ENCODE measurements at regions not wholly inside any gene's neighbourhood (a gene's known extent, or its start where the extent isn't known, plus 50 kb on each side); places are given as distances from the start of the nearest gene placed in this dataset.

DNA sequence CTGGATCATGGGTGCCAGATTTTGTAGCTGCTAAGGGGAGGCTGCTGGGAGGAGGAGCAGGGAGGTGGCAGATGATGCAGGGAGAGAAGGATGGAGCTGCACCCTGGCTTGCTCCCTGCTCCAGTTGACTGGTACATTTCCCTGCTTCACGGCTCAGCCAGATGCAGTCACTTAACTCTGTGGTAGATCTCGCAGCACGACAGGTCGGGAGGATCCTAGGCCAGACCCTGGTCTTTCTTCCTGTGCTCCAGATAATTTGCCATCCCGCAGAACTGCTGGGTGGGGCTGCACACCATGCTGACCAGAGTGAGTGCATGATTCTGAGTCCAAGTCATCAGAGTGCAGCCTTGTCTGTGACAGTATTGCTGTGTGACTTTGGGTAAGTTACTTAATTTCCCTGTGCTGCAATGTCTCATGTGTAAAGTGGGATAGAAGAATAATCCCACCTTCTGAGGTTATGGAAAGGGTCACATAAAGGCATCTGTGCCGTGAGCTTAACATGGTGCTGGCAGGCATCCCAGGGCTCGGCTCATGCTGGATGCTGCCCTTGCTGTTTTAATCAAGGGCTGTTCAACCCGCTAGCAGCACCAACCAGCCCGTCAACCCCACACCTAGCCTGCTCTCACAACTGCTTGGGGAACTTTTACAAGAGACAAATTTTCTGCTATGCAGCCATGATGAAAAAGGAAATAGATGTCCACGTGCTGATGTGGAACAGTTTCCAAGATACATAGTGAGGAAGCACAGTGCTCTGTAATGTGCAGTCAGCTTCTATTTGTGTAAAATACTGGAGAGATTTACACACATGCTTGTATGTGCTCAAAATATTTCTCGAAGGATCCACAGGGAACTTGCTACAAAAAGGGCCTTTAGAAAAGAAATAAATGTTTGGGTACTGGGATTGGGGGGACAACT lies 257.9 kb downstream of the CDH26 start:
- DNase-seq (no peak), FAIRE-seq (no peak)
- Histone ChIP-seq H3K27ac (ENCODE audit: low read depth in 2 of 2, low read length in 2 of 2) (no peak overlapping the region), H3K4me3 (ENCODE audit: low read length in 3 of 3) (no peak overlapping the region), H3K36me3 (ENCODE audit: control insufficient read depth in 2 of 3, insufficient read depth in 3 of 3, low read length in 3 of 3) (no peaks in the 10 kb centered on the region), H3K27me3 (ENCODE audit: control insufficient read depth, insufficient read depth, low read length) (no peaks in the 10 kb centered on the region), H3K9ac (ENCODE audit: low read length in 3 of 3) (no peak overlapping the region), H3K9me3 (ENCODE audit: control insufficient read depth in 2 of 3, insufficient read depth in 1 of 3, low read length in 3 of 3) (no peaks in the 10 kb centered on the region), H3K4me1 (ENCODE audit: control insufficient read depth in 2 of 3, insufficient read depth in 2 of 3, low read depth in 1 of 3, low read length in 3 of 3) (no peaks in the 10 kb centered on the region)
- TF ChIP-seq, protein P1, sequence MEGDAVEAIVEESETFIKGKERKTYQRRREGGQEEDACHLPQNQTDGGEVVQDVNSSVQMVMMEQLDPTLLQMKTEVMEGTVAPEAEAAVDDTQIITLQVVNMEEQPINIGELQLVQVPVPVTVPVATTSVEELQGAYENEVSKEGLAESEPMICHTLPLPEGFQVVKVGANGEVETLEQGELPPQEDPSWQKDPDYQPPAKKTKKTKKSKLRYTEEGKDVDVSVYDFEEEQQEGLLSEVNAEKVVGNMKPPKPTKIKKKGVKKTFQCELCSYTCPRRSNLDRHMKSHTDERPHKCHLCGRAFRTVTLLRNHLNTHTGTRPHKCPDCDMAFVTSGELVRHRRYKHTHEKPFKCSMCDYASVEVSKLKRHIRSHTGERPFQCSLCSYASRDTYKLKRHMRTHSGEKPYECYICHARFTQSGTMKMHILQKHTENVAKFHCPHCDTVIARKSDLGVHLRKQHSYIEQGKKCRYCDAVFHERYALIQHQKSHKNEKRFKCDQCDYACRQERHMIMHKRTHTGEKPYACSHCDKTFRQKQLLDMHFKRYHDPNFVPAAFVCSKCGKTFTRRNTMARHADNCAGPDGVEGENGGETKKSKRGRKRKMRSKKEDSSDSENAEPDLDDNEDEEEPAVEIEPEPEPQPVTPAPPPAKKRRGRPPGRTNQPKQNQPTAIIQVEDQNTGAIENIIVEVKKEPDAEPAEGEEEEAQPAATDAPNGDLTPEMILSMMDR (IDR thresholded peaks at IDR 0.05; ENCODE audit: borderline replicate concordance, extremely low read depth, insufficient read depth): no peak
- intact Hi-C loops (cut with DNase I): no loop called here

DNA sequence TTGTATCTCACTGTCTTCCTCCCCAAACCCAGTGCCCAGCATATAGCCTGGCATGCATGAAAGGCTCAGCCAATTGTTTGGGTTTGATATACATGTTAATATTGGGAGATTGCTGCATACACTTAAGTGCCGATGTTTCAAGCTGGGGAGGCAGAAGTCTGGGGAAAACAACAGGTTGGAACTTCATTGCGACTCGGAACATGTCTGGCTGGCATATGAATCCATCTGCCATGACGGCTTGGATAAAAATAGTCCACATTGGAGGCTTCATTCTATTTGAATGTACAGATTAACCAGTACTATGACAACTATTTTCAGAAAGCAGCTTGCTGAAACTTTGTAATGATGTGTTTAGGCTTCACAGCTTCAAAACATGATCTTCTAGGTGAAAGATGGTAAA lies 261.0 kb downstream of the CDH26 start:
- Histone ChIP-seq H3K27me3 (ENCODE audit: control insufficient read depth, insufficient read depth, low read length) (no peaks in the 10 kb centered on the region), H3K4me1 (ENCODE audit: control insufficient read depth in 2 of 3, insufficient read depth in 2 of 3, low read depth in 1 of 3, low read length in 3 of 3) (no peaks in the 10 kb centered on the region), H3K4me3 (ENCODE audit: low read length in 3 of 3) (no peak overlapping the region), H3K9me3 (ENCODE audit: control insufficient read depth in 2 of 3, insufficient read depth in 1 of 3, low read length in 3 of 3) (no peaks in the 10 kb centered on the region), H3K36me3 (ENCODE audit: control insufficient read depth in 2 of 3, insufficient read depth in 3 of 3, low read length in 3 of 3) (no peaks in the 10 kb centered on the region), H3K27ac (ENCODE audit: low read depth in 2 of 2, low read length in 2 of 2) (no peak overlapping the region), H3K9ac (ENCODE audit: low read length in 3 of 3) (no peak overlapping the region)
- TF ChIP-seq, protein P1 (IDR thresholded peaks at IDR 0.05; ENCODE audit: borderline replicate concordance, extremely low read depth, insufficient read depth): no peak
- intact Hi-C loops (cut with DNase I): no loop called here
- DNase-seq (no peak), FAIRE-seq (no peak)

DNA sequence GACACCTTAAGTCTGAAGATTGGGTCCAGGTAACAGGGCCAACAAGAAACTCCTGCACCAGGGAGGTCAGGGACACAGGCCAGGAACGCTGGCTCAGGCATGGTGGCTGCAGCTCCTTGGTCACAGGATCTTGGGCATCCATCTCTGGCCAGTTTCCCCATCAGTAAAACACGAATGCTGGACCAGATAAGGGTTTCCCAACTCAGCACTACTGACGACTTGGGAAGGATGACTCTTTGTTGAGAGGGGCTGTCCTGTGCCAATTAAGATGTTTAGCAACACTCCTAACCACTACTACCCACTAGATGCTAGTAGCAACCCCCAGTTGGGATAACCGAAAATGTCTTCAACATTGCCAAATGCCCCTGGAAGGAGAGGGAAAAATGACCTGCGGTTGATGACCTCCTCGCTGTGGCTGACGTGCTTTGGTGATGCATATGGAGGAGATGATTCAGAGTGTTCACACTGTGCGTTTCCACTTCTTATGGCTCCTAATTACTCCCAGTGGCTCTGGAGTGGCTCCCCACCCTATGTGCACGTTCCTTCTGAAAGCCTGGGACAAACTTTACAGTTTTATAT lies 261.9 kb downstream of the CDH26 start:
- Histone ChIP-seq H3K9ac (ENCODE audit: low read length in 3 of 3) (no peak overlapping the region), H3K4me3 (ENCODE audit: low read length in 3 of 3) (no peak overlapping the region), H3K4me1 (ENCODE audit: control insufficient read depth in 2 of 3, insufficient read depth in 2 of 3, low read depth in 1 of 3, low read length in 3 of 3) (no peaks in the 10 kb centered on the region), H3K9me3 (ENCODE audit: control insufficient read depth in 2 of 3, insufficient read depth in 1 of 3, low read length in 3 of 3) (no peaks in the 10 kb centered on the region), H3K36me3 (ENCODE audit: control insufficient read depth in 2 of 3, insufficient read depth in 3 of 3, low read length in 3 of 3) (no peaks in the 10 kb centered on the region), H3K27me3 (ENCODE audit: control insufficient read depth, insufficient read depth, low read length) (no peaks in the 10 kb centered on the region), H3K27ac (ENCODE audit: low read depth in 2 of 2, low read length in 2 of 2) (no peak overlapping the region)
- DNase-seq (no peak), FAIRE-seq (no peak)
- TF ChIP-seq, protein P1 (IDR thresholded peaks at IDR 0.05; ENCODE audit: borderline replicate concordance, extremely low read depth, insufficient read depth): no peak
- intact Hi-C loops (cut with DNase I): no loop called here

Data from kidney (tissue), 13 donors.